ENCODE measurements at regions not wholly inside any gene's neighbourhood (a gene's known extent, or its start where the extent isn't known, plus 50 kb on each side); places are given as distances from the start of the nearest gene placed in this dataset.

DNA sequence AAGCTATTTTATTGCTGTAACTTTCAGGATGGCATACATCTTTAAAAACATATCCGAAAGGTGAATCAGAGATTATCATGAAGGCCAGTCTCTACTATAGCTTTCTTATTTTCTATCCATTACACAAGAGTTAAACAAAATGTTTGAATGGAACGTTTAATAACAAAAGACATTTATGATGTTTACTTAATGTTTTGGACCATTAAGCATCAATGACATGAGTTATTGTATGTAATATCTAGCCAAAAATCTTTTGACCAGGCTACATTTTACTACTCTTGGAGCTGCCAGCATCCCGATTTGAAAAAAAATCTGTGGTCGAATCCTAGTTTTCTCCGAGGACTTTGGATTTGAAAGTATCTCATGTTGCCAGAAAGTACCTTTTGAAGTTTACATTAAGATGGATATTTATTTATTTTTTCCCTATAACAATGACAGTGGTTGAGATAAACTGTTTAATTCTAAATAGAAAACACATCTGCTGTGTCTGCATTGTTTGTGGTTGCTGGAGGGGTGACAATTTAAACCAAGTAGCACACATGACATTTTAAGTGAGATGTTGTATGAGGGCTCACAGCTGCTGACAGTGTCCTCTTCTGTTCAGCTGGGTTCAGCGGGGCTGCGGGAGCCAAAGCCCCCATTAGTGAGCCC, 293.7 kb upstream of the TCF21 start:
- Histone ChIP-seq H3K4me3 (ENCODE audit: insufficient read depth, low read length) (no peak overlapping the region), H3K9me3 (ENCODE audit: low read depth, low read length) (no peaks in the 10 kb centered on the region), H3K36me3 (ENCODE audit: insufficient read depth, low read length) (no peaks in the 10 kb centered on the region), H3K79me2 (ENCODE audit: insufficient read depth, low read length) (no peaks in the 10 kb centered on the region), H4K20me1 (ENCODE audit: insufficient read depth, low read length) (no peaks in the 10 kb centered on the region), H3K4me2 (ENCODE audit: insufficient read depth, low read length) (peak overlapping the region; percentile 49), H3K27ac (ENCODE audit: low read depth, low read length) (peak overlapping the region; percentile 55), H2AFZ (ENCODE audit: low read length) (peak overlapping the region; percentile 53), H3K27me3 (ENCODE audit: insufficient read depth, low read length) (no peaks in the 10 kb centered on the region), H3K4me1 (ENCODE audit: insufficient read depth, low read length) (peaks cover 26% of the 10 kb centered on the region)
- TF ChIP-seq, protein P1, sequence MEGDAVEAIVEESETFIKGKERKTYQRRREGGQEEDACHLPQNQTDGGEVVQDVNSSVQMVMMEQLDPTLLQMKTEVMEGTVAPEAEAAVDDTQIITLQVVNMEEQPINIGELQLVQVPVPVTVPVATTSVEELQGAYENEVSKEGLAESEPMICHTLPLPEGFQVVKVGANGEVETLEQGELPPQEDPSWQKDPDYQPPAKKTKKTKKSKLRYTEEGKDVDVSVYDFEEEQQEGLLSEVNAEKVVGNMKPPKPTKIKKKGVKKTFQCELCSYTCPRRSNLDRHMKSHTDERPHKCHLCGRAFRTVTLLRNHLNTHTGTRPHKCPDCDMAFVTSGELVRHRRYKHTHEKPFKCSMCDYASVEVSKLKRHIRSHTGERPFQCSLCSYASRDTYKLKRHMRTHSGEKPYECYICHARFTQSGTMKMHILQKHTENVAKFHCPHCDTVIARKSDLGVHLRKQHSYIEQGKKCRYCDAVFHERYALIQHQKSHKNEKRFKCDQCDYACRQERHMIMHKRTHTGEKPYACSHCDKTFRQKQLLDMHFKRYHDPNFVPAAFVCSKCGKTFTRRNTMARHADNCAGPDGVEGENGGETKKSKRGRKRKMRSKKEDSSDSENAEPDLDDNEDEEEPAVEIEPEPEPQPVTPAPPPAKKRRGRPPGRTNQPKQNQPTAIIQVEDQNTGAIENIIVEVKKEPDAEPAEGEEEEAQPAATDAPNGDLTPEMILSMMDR (IDR thresholded peaks at IDR 0.05; ENCODE audit: extremely low read depth, low read depth, low read length): no peak
- DNase-seq (ENCODE audit: insufficient read length, low spot score, missing footprints): peak; percentile 23

GRCh38 chr6:133606852-133607251, 282.1 kb upstream of the TCF21 start:
- Histone ChIP-seq H3K36me3 (ENCODE audit: insufficient read depth, low read length) (no peaks in the 10 kb centered on the region), H3K9me3 (ENCODE audit: low read depth, low read length) (peaks cover 3% of the 10 kb centered on the region), H3K27me3 (ENCODE audit: insufficient read depth, low read length) (no peaks in the 10 kb centered on the region), H3K4me2 (ENCODE audit: insufficient read depth, low read length) (no peak overlapping the region), H3K27ac (ENCODE audit: low read depth, low read length) (no peak overlapping the region), H2AFZ (ENCODE audit: low read length) (no peak overlapping the region), H3K4me1 (ENCODE audit: insufficient read depth, low read length) (peaks cover 20% of the 10 kb centered on the region), H4K20me1 (ENCODE audit: insufficient read depth, low read length) (no peaks in the 10 kb centered on the region), H3K4me3 (ENCODE audit: insufficient read depth, low read length) (no peak overlapping the region), H3K79me2 (ENCODE audit: insufficient read depth, low read length) (no peaks in the 10 kb centered on the region)
- TF ChIP-seq, protein P1 (IDR thresholded peaks at IDR 0.05; ENCODE audit: extremely low read depth, low read depth, low read length): no peak
- no peak for DNase-seq (ENCODE audit: insufficient read length, low spot score, missing footprints)

GRCh38 chr6:133608620-133609019, 280.3 kb upstream of the TCF21 start:
- H3K9me3 ChIP-seq (ENCODE audit: low read depth, low read length): peaks cover 3% of the 10 kb centered on the region
- no peaks in the 10 kb centered on the region for H3K36me3 ChIP-seq (ENCODE audit: insufficient read depth, low read length)

More at GRCh38 chr6:133608620-133609019, 280.3 kb upstream of the TCF21 start:
- H3K4me3 ChIP-seq (ENCODE audit: insufficient read depth, low read length): no peak overlapping the region
- H3K4me2 ChIP-seq (ENCODE audit: insufficient read depth, low read length): no peak overlapping the region
- H3K27ac ChIP-seq (ENCODE audit: low read depth, low read length): peak overlapping the region; percentile 99
- TF ChIP-seq, protein P1 (IDR thresholded peaks at IDR 0.05; ENCODE audit: extremely low read depth, low read depth, low read length): no peak
- H3K79me2 ChIP-seq (ENCODE audit: insufficient read depth, low read length): no peaks in the 10 kb centered on the region
- H3K4me1 ChIP-seq (ENCODE audit: insufficient read depth, low read length): peaks cover 20% of the 10 kb centered on the region
- no peaks in the 10 kb centered on the region for H3K27me3 ChIP-seq (ENCODE audit: insufficient read depth, low read length)
- H2AFZ ChIP-seq (ENCODE audit: low read length): no peak overlapping the region
- no peak for DNase-seq (ENCODE audit: insufficient read length, low spot score, missing footprints)
- H4K20me1 ChIP-seq (ENCODE audit: insufficient read depth, low read length): no peaks in the 10 kb centered on the region
